Ishikawa (cell line): ENCODE measurements at regions not wholly inside any gene's neighbourhood (a gene's known extent, or its start where the extent isn't known, plus 50 kb on each side); places are given as distances from the start of the nearest gene placed in this dataset.

Experiments
- EGR1 ChIP-seq: IDR thresholded peaks from 2 replicates; pipeline ENCODE4 v1.6.1; 2012
- NFIC ChIP-seq: IDR thresholded peaks from 2 replicates; pipeline ENCODE4 v1.6.1; 2012
- TCF12 ChIP-seq: IDR thresholded peaks from 2 replicates; pipeline ENCODE4 v1.6.1; 2012; ENCODE audit warnings: low read depth

DNA sequence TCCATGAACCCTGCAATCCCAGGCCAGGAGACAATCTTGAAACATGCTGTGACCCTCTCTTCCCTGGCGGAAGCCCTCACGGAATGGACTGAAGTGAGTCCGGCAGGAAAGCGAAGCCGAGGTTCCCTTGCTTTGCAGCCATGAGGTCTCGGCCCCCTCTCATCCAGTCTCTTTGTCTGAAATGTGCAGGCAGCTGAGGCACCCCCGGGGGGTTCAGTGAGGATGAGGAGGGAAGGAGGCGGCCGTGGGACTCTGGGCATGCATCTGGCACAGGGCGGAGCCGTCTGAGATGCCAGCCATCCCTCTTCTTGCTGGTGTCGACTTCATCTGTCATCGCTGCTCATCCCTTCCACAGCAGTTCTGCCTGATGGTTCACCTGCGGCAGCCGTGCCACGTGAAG lies 1485.7 kb downstream of the BRD1 start:
- TF ChIP-seq TCF12 (no peak), EGR1 (no peak), NFIC (no peak)
